ENCODE measurements at regions not wholly inside any gene's neighbourhood (a gene's known extent, or its start where the extent isn't known, plus 50 kb on each side); places are given as distances from the start of the nearest gene placed in this dataset.

GRCh38 chr9:103296189-103296588, 301.1 kb downstream of the CYLC2 start:
- Histone ChIP-seq H3K36me3 (ENCODE audit: low read depth) (no peaks in the 10 kb centered on the region), H3K27ac (no peak overlapping the region), H3F3A (ENCODE audit: insufficient read depth, low read depth) (no peaks in the 10 kb centered on the region), H3K4me1 (replicated peaks; ENCODE audit: insufficient read depth) (no peaks in the 10 kb centered on the region), H4K20me1 (ENCODE audit: insufficient read depth) (no peaks in the 10 kb centered on the region), H3K4me3 (no peak overlapping the region), H3K4me2 (no peak overlapping the region), H3K27me3 (ENCODE audit: insufficient read depth, low read depth) (no peaks in the 10 kb centered on the region), H3K79me2 (ENCODE audit: low read depth) (no peaks in the 10 kb centered on the region), H3K9me3 (ENCODE audit: insufficient read depth, low read depth) (no peaks in the 10 kb centered on the region), H3K9me2 (ENCODE audit: insufficient read depth) (no peaks in the 10 kb centered on the region), H2AFZ (no peak overlapping the region)
- ChIA-PET POLR2A (ENCODE audit: unreplicated experiment) (no interaction called here), CTCF (no interaction called here)
- TF ChIP-seq EZH2 (IDR thresholded peaks at IDR 0.05; ENCODE audit: low read depth), result no peak
- TF ChIP-seq CTCF (conservative IDR thresholded peaks at IDR 0.05), result no peak
- no peak for DNase-seq
- intact Hi-C loops (cut with micrococcal nuclease; ENCODE audit: unreplicated experiment), result no loop called here
- no TSS peak for BruUV-seq (replicated peaks)

- H3K9me2 ChIP-seq (ENCODE audit: insufficient read depth), result no peaks in the 10 kb centered on the region
- no peaks in the 10 kb centered on the region for H3K36me3 ChIP-seq (ENCODE audit: low read depth)
- no peaks in the 10 kb centered on the region for H3K79me2 ChIP-seq (ENCODE audit: low read depth)
- TF ChIP-seq EZH2 (IDR thresholded peaks at IDR 0.05; ENCODE audit: low read depth) (no peak), CTCF (conservative IDR thresholded peaks at IDR 0.05) (no peak)
- POLR2A ChIA-PET (ENCODE audit: unreplicated experiment), result no interaction called here
- intact Hi-C loops (cut with micrococcal nuclease; ENCODE audit: unreplicated experiment), result no loop called here
- no TSS peak for BruUV-seq (replicated peaks)
- no peaks in the 10 kb centered on the region for H3K4me1 ChIP-seq (replicated peaks; ENCODE audit: insufficient read depth)
- no peaks in the 10 kb centered on the region for H3K9me3 ChIP-seq (ENCODE audit: insufficient read depth, low read depth)
- H3K4me3 ChIP-seq, result no peak overlapping the region
- no peak overlapping the region for H3K4me2 ChIP-seq
- H3K27me3 ChIP-seq (ENCODE audit: insufficient read depth, low read depth), result no peaks in the 10 kb centered on the region
- H3K27ac ChIP-seq, result no peak overlapping the region
- H3F3A ChIP-seq (ENCODE audit: insufficient read depth, low read depth), result no peaks in the 10 kb centered on the region
- CTCF ChIA-PET, result no interaction called here
- H2AFZ ChIP-seq, result no peak overlapping the region
- H4K20me1 ChIP-seq (ENCODE audit: insufficient read depth), result no peaks in the 10 kb centered on the region
- DNase-seq, result no peak
These were observed 305.9 kb downstream of the CYLC2 start for GRCh38 chr9:103301051-103301450.

GRCh38 chr9:103304797-103305196, 309.7 kb downstream of the CYLC2 start:
- CTCF ChIA-PET, result no interaction called here
- no TSS peak for BruUV-seq (replicated peaks)

More at GRCh38 chr9:103304797-103305196, 309.7 kb downstream of the CYLC2 start:
- Histone ChIP-seq H3K9me3 (ENCODE audit: insufficient read depth, low read depth) (no peaks in the 10 kb centered on the region), H3K27ac (no peak overlapping the region), H3F3A (ENCODE audit: insufficient read depth, low read depth) (no peaks in the 10 kb centered on the region), H3K4me3 (no peak overlapping the region), H3K36me3 (ENCODE audit: low read depth) (no peaks in the 10 kb centered on the region), H3K27me3 (ENCODE audit: insufficient read depth, low read depth) (no peaks in the 10 kb centered on the region), H3K9me2 (ENCODE audit: insufficient read depth) (no peaks in the 10 kb centered on the region), H3K79me2 (ENCODE audit: low read depth) (no peaks in the 10 kb centered on the region), H2AFZ (no peak overlapping the region), H3K4me2 (no peak overlapping the region), H4K20me1 (ENCODE audit: insufficient read depth) (no peaks in the 10 kb centered on the region), H3K4me1 (replicated peaks; ENCODE audit: insufficient read depth) (no peaks in the 10 kb centered on the region)
- TF ChIP-seq EZH2 (IDR thresholded peaks at IDR 0.05; ENCODE audit: low read depth) (no peak), CTCF (conservative IDR thresholded peaks at IDR 0.05) (no peak)
- intact Hi-C loops (cut with micrococcal nuclease; ENCODE audit: unreplicated experiment), result no loop called here
- POLR2A ChIA-PET (ENCODE audit: unreplicated experiment), result no interaction called here
- no peak for DNase-seq

Measured in PC-9 (cell line).